ENCODE measurements at regions not wholly inside any gene's neighbourhood (a gene's known extent, or its start where the extent isn't known, plus 50 kb on each side); places are given as distances from the start of the nearest gene placed in this dataset.

DNA sequence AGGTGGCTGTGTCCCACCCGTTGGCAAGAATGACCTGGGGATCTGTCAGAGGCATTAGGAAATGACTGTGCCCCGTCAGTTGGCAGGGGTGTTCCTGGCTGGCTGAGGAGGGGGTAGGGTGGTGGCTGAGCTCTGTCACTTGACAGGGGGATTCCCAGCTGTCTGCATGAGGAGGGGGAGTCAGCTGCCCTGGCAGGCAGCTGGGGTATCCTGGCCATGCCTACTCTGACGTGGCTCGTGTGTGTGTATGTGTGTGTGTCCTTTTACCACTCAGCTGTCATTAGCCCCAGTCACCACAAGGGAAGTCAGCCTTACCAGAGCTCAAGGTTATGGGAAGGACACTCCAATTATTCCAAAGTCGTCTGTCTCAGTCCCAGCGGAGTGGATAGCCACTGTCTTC lies 93.2 kb downstream of the EFNB1 start:
- H4K20me1 ChIP-seq (ENCODE audit: insufficient read depth) = no peaks in the 10 kb centered on the region
- no peak overlapping the region for H3K9ac ChIP-seq
- no peaks in the 10 kb centered on the region for H3K27me3 ChIP-seq (ENCODE audit: insufficient read depth, low read depth)
- H3K36me3 ChIP-seq (ENCODE audit: insufficient read depth) = no peaks in the 10 kb centered on the region
- no peaks in the 10 kb centered on the region for H3K79me2 ChIP-seq (ENCODE audit: insufficient read depth, low read depth)
- H2AFZ ChIP-seq (ENCODE audit: low read depth) = no peak overlapping the region
- no peak overlapping the region for H3K4me2 ChIP-seq
- H3K4me1 ChIP-seq (ENCODE audit: low read depth, poor library complexity, severe bottlenecking) = no peaks in the 10 kb centered on the region
- no peak for TF ChIP-seq CTCF (conservative IDR thresholded peaks at IDR 0.05; ENCODE audit: low read depth, low read length)
- no peak overlapping the region for H3K4me3 ChIP-seq (IDR thresholded peaks at IDR 0.05; ENCODE audit: insufficient read depth, low read depth, low read length)
- no peak overlapping the region for H3K27ac ChIP-seq

GRCh38 chrX:68920561-68920960 lies 91.7 kb downstream of the EFNB1 start:
- no peaks in the 10 kb centered on the region for H3K79me2 ChIP-seq (ENCODE audit: insufficient read depth, low read depth)
- H3K27me3 ChIP-seq (ENCODE audit: insufficient read depth, low read depth) = no peaks in the 10 kb centered on the region
- H3K4me2 ChIP-seq = no peak overlapping the region
- no peak overlapping the region for H2AFZ ChIP-seq (ENCODE audit: low read depth)
- H3K27ac ChIP-seq = no peak overlapping the region
- no peaks in the 10 kb centered on the region for H3K36me3 ChIP-seq (ENCODE audit: insufficient read depth)
- H3K4me1 ChIP-seq (ENCODE audit: low read depth, poor library complexity, severe bottlenecking) = peaks cover 2% of the 10 kb centered on the region
- TF ChIP-seq CTCF (conservative IDR thresholded peaks at IDR 0.05; ENCODE audit: low read depth, low read length) = no peak
- H3K9ac ChIP-seq = no peak overlapping the region
- no peak overlapping the region for H3K4me3 ChIP-seq (IDR thresholded peaks at IDR 0.05; ENCODE audit: insufficient read depth, low read depth, low read length)
- no peaks in the 10 kb centered on the region for H4K20me1 ChIP-seq (ENCODE audit: insufficient read depth)

DNA sequence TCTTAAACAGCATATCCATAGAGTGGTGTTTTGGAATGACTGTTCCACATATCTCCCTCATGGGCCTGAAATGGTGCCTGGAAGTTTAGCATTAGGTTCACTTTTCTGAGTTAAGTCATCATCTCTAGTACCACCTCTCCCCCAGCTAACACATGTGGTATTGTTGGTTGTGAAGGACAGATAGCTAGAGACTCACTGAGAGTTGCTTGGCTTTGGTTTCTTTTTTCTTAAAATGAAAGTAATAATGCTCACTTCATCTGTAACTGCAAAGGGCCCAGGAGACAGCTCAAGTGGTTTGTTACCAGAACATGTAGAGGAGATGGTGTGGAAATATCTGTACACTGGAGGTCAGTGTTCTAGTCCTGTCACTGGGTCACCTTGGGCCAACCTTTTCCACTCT lies 90.9 kb downstream of the EFNB1 start:
- no peak for TF ChIP-seq CTCF (conservative IDR thresholded peaks at IDR 0.05; ENCODE audit: low read depth, low read length)

DNA sequence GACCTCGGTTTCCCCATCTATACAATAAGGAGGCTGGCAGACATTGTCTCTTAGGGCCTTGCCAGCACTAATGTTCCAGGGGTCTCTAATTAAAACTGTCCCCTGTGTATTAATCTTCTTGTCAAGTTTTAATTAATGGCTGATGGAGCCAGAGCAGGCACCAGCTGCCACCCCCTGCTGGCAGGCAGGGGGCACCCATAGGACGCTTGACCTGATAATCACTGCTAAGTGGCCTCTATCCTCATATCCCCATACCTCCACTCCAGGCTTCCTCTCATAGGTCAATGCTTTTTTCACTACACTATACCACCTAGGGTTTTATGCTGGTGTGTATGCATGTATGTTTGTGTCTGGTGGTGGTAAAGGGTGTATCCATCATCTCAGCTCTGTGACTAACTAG lies 89.4 kb downstream of the EFNB1 start:
- Histone ChIP-seq H3K36me3 (ENCODE audit: insufficient read depth) (no peaks in the 10 kb centered on the region), H3K79me2 (ENCODE audit: insufficient read depth, low read depth) (no peaks in the 10 kb centered on the region), H2AFZ (ENCODE audit: low read depth) (no peak overlapping the region), H3K4me1 (ENCODE audit: low read depth, poor library complexity, severe bottlenecking) (peaks cover 9% of the 10 kb centered on the region), H3K4me2 (no peak overlapping the region), H3K4me3 (IDR thresholded peaks at IDR 0.05; ENCODE audit: insufficient read depth, low read depth, low read length) (no peak overlapping the region), H3K27me3 (ENCODE audit: insufficient read depth, low read depth) (no peaks in the 10 kb centered on the region), H4K20me1 (ENCODE audit: insufficient read depth) (no peaks in the 10 kb centered on the region), H3K27ac (no peak overlapping the region), H3K9ac (no peak overlapping the region)
- no peak for TF ChIP-seq CTCF (conservative IDR thresholded peaks at IDR 0.05; ENCODE audit: low read depth, low read length)

More for the DNA sequence above, 90.9 kb downstream of the EFNB1 start:
- Histone ChIP-seq H2AFZ (ENCODE audit: low read depth) (no peak overlapping the region), H3K27me3 (ENCODE audit: insufficient read depth, low read depth) (no peaks in the 10 kb centered on the region), H3K9ac (no peak overlapping the region), H3K27ac (no peak overlapping the region), H4K20me1 (ENCODE audit: insufficient read depth) (no peaks in the 10 kb centered on the region), H3K4me3 (IDR thresholded peaks at IDR 0.05; ENCODE audit: insufficient read depth, low read depth, low read length) (no peak overlapping the region), H3K4me1 (ENCODE audit: low read depth, poor library complexity, severe bottlenecking) (peaks cover 9% of the 10 kb centered on the region), H3K79me2 (ENCODE audit: insufficient read depth, low read depth) (no peaks in the 10 kb centered on the region), H3K4me2 (no peak overlapping the region), H3K36me3 (ENCODE audit: insufficient read depth) (no peaks in the 10 kb centered on the region)

Measured in KMS-11 (cell line).